ENCODE measurements at regions not wholly inside any gene's neighbourhood (a gene's known extent, or its start where the extent isn't known, plus 50 kb on each side); places are given as distances from the start of the nearest gene placed in this dataset.

DNA sequence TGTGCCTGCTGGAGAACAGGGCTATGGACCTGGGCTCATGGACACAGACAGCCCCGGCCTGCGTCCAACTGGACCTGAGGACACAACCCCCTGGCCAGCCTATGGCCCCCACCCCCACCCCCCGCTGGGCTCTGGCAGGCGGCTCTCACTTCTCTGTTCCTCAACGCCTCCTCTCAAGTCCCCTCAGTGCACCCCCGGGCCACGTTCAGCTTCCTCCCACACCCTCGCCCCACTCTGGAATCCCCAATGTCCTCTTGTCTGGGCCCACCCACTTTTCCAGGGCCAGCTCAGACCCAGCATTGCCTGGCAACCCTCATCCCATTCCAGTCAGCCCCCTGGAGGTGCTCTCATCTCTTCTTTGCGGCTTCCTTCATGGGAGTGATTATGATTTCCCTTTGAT, 130.2 kb upstream of the SPACA7 start:
- DNase-seq (ENCODE audit: low spot score) = no peak

DNA sequence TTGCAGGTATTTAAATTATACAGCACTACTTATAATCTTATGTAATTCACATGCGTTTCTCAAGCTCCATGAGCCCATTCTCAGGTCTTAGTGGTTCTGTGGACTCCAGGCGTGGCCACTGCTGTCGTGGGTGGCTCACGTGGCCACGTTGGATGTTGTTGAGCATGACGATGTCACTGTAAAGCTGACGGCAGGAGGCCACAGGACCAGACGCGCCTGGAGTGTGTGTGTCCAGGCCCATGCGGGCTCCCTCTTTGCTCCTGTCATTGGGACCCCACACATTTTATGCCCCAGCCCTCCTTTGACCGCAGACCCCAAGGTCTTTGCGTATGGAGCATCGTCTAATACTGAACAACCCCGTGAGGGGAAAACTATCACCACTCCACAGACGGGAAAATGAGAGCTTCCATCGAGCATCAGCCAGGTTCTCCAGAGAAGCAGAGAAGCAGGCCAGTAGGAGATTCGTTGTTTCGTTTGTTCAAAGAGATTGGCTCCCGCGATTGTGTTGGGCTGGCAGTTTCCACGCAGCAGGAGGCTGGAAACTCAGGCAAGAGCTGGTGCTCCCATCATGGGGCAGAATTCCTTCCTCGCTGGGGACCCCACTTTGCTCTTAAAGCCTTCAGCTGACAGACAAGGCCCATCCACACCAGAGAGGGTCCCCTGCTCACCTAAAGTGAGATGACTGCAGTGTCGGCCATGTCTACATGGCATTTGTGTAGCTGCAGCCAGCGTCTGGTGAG, 129.3 kb upstream of the SPACA7 start:
- no peak for DNase-seq (ENCODE audit: low spot score)

DNA sequence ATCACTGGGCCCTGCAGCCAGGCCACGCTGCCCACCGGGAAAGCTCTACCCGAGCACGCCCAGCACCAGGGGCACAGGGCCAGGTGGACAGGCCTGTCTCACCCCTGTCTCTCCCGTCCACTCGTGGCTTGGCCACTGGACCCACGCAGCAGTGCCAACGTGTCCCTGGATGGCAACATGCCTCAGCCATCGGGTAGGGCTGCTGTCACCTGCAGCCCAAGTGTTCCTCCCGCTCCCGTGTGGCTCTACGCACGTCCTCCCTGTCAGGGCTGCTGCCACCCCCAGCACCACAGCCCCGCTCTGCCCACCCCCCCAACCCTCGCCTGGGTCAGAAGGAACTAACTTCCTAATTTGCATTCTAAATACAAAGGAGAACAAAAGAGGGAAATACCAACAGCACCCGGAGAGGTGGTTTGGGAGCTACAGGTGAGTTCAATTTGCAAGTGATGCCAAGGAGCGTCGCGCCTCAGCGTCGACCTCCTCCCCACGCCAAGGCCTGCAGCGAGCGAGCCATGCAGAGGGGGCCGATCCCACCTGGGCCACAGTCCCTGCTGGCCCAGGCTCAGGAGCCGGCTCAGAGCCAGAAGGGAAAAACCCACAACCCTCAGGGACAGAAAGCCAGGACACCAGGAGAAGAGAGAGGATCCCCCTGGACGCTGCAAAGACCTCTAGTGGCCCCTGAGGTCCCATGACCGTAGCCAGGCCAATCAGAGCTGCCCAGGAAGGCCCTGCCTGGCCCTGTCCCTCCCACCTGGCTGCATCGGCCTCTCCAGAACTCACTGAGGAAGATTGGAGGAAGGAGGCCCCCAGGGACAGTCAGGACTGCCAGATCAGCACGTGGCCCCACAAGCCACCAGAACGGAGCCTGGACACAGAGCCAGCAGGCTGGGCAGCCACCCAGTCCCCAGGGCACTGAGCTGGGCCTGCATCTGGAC, 128.4 kb upstream of the SPACA7 start:
- DNase-seq (ENCODE audit: low spot score) = no peak

DNA sequence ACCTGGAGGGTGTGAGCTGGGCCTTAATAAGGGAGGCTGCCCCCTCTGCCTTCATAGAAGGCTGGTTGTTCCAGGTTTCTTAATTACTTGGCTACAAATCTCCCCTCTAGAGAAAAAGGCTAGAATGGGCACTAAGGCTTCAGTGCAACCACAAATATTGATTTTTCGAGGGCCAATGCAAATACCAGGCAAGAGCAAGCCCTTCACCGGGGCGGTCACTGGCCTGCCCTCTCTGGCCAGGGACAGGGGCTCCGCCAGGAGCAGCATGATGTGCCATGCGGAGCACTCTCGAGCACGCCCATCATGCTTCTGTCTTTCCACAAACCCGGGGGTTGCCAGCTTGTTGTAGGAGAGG, 127.8 kb upstream of the SPACA7 start:
- no peak for DNase-seq (ENCODE audit: low spot score)

DNA sequence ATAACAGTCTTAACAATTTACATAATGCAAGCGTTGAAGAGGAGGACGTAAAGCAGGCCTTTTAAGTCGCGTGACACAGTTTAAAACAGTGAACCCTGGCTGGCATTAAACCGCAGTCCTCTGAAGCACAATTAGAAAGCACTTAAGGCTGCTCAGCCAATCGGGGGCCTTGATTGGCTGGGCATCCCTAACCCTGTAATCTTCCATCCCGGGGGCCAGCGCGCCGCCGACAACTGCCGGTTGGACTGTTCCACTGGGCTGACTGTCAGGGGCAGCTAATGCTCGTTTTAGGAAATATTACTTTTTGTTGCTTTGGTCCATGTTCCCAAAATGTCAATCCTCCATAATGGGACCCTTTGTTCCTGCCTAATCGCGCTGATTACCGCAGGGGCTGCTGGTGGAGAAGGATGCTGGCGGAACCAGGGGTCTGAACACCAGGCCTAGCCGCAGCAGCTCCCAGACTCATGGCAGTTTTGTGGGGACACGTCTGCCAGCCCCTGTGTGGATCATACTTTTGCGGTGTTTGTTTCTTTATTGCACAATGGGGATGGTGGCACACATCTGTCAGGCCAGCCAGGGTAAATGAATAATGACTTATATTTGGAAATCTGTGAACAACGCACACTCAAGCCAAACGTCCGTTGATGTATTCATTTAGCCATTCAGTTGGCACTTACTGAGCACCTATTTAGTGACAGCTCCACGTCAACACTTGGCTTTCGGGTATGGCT, 127.1 kb upstream of the SPACA7 start:
- DNase-seq (ENCODE audit: low spot score) = no peak

DNA sequence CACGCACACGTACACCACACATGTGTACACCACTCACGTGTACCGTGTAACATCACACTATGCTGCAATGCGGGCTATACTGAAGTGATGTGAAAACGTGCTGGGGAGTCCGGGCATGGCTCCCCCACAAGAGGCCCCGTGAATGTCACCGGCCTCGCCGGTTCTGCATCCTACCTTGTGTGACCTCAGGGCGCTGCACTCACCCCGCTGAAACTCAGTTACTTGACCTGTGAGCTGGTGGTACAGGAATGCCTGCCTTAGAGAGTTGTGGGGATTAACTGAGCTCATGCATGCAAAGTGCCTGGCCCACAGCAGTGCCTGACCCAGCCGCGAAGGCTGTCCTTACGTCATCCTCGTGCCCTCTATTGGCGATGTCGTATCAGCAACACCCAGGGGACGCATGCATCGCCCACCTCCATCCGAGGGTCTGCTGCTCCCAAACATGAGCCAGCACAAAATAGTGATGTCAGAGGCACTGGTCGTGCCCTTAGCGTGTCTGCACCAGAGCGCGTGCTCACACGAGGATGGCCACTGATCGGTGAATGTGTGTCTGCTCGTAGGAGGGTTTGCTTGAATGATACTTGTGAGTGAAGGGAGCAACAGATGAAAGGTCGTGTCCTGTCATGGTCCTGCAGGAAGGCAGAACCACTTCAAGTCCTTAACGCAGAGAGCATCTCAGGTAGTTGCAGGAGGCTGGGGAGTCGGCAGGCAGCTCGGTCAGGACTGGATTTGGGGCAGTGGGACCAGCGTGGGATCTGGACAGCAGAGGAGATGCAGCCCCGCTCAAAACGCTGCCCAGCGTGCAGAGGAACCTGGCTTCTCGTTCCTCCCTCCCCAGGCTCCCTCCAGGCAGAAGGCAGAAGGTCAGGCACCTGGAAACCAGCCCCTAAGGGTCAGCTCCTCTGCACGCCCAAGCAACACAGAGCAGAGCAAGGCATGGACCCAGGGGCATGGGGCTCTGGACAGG, 126.2 kb upstream of the SPACA7 start:
- DNase-seq (ENCODE audit: low spot score) = no peak

DNA sequence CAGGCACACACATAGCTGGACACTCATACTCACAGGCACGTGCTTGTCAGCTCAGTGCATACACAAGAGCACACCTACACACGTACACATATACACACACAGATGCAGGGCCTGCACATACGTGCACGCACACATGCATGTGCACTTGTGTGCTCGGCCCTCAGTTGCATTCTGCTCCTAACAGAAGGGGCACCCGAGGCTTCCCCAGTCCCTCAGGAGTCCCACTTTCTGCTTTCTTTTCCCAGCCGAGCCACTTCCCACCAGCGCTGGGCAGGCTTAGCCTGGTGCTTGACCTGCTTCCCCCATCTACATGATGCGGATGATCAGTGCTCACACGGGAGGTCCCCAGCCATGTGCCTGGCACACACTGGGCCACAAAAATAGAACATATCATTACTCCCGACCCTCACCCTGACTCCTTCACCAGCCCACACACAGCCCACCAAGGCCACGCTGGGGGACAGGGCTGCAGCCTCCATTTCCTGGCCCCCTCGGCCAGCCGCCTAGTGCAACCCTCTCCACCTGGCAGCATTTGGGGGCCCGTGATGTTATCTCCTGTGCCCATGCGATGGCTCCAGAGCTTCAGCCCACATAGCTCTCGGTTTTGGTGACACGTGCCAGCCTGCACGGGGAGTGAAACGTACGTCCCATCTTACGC, 125.2 kb upstream of the SPACA7 start:
- no peak for DNase-seq (ENCODE audit: low spot score)

DNA sequence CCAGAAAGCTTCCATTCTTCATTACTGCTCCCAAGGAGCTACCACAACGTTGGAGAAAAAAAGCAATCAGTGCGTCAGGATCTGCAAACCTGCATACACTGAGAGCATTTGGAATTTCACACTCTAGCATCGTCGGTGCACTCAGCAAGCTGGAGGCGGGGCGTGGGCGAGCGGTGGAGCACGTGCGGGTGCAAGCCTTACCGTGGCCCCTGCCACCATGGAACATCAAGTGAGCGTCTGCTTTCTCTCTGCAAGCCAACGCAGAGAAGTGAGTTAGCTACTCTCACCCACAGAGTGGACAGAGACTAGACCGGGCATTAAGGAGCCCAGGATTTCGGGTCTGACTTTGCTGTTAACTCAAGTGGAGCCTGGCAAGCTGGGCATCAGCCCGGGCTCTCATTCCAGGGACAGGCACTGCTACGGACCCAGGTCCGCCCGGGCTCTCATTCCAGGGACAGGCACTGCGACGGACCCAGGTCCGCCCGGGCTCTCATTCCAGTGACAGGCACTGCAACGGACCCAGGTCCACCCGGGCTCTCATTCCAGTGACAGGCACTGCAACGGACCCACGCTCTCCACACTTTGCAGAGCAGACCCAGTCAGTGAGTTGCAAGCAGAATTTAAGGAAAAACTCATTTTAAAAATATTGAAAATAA, 124.1 kb upstream of the SPACA7 start:
- DNase-seq (ENCODE audit: low spot score) = no peak

DNA sequence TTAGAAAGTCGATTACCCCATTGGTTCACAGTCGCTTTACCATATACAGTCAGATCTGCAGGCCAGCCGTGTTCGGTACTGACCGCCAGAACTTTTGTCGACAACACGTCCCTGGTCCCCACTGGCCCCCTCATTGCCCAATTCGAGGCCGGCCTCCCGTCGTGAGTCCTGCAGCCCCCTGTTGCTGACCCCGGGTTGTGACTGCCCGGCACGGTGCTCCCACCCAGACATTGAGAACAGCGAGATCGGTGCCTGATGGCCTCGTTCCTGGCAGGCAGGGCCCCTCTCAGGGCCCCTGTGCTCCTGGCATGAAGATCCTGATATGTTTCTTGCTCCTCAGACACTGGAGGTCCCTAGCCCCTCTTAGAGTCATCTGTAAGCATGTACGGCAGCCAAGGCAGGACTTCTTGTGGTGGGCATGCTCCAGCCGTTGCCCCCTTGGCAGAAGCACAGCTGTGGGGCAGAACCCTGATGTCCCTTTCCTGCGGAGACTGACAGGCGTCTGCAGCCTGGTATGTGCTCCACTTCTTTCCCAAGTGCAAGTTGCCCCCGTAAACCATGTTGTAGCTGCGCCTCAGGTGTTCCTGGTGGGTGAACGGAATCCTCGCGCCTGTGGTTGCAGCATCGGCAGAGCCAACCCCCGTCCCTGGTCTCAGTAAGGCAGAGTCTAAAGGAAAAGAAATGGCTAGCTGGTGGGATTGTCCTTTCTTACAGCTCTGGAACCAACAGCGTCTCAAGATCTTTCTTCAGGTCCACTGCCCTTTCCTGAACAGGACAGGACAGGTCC, 123.2 kb upstream of the SPACA7 start:
- DNase-seq (ENCODE audit: low spot score) = no peak

DNA sequence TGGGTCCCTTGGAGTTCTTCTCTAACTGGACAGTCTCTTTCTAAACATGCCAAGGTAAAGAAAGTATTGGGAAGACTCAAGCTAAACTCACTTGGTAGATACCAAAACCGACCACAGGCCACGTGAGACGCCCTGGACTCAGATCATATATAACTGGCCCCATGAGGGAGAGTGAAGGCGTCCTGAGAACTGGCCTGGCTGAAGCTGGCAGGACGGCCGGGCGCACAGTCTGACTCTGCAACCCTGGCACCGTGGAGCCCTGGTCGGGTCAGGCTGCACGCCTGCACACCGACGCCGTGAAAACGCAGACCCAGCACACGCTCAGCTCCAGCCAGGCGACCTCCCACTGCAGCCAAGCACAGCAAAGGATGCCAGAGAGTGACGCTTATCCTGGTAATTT, 122.5 kb upstream of the SPACA7 start:
- no peak for DNase-seq (ENCODE audit: low spot score)

DNA sequence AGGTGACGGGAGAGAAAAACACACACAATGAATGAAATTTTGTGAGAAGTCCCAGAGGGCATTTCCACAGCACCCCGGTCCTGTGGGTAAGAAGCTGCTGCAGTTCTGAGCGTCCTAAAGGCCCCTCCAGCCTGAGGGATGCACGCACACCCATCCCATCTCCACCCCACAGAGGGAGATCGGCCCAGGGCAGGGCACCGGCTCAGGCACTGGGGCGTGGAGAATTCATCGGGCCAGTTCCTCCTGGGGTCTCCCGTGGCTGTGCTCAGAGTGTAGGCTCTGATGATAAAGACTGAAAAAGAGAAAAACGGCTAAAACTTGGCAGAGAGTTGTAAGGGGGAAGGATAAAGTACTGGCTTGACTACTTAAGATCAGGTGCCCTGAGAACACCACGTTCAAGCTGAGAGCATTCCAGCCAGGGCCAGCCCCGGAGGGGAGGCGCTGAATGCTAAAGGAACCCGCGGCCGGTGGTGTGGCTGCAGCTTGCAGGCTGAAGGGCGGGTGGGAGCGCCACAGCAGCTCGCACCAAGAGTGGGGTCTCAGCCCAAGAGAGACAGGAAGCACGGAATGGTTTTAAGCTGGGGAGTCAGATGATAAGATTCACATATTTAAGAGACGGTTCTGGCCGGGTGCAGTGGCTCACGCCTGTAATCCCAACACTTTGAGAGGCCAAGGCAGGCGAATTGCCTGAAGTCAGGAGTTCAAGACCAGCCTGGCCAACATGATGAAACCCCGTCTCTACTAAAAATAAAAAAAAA, 121.9 kb upstream of the SPACA7 start:
- DNase-seq (ENCODE audit: low spot score) = no peak

DNA sequence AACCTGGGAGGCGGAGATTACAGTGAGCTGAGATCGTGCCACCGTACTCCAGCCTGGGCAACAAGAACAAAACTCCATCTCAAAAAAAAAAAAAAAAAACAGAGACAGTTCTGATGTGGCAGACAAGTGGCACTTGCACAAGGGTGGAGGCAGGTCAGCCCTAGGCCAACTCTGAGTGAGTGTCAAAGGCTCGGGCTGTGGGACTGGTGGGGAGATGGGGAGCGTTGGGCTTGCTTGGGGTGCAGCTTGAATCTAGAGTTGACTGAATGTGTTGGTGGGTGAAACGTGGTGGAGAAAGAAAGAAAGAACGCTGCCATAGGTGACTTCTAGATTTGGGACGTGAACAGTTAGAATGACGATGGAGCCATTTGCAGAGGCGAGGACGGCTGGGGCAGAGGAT, 121.3 kb upstream of the SPACA7 start:
- no peak for DNase-seq (ENCODE audit: low spot score)

DNA sequence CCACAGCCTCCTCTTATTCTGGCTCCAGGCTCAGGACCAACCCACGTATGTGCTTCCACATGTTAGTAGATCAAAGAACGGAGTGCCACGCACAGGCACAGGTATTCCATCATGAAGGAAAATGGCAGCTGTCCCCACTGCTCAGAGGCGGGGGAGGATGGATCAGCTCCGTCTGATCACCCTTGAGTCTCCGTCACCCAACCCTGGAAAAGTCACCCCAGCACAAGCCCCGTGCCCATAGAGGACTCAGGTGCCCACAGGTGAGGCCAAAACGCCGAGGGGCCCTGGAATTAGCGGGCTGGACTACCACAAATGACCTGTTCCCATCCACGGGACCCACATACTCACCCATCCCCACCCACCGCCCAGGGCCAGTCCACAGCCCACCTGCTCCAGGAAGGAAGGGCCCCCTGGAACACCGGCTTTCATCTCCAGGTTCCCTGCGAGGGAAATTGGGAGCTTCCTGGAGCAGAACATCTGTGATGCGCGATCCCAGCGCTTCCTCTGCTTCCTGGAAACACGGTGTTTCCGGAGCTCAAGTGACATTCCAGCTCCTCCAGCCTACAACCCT, 120.5 kb upstream of the SPACA7 start:
- DNase-seq (ENCODE audit: low spot score) = no peak

DNA sequence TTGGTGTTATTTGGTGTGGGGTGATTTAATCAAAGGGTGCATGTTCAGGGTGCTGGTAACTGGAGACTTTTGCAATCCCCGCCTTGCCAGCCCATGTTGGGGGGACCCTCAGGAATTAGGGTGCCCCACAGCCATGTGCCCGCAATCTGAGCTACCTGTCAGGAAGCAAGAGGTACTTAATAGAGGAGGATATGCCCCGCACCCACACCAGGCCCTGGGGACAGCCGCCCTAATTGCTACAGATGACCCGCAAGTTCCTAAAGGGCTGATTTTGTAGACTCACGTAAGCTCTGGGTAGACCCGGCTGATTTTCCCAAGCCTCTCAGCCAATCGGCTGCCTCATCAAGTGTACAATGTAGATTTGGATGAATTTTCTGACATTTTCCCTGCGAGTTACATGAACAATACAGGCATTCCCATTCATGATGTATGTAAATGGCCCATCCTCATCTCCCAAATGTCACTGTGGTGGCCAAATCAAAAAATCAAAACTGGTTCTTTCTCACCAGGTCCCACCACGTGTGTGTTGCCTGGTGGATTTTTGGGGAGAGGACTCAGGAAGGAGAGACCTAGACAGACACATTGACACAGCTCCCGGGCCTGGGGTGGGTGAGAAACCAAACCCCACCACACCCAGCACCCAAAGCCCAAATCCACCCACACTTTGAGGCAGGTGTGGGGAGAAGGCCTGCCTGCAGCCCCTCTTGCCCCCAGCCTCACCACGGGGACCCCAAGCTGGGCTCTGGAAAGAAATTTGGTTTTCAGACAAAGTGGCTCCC, 119.2 kb upstream of the SPACA7 start:
- no peak for DNase-seq (ENCODE audit: low spot score)

DNA sequence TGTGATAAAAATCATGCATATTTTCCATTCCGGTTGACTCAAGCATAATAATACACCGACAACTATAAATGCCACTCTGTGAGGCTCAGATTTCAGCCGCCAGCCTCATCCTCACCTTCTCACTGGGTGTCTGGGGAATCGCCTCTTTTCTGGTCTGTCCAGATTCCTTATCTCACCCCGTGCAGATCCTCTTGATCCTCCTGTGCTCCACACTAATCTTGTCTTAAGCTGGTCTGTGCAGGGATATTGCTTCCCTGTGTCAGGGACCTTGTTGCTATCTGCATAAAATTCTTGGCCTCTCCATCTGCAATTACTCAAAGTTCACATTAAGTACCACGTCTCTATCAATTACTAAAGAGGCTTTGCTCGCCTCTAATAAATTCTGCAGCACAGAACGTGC, 116.6 kb upstream of the SPACA7 start:
- DNase-seq (ENCODE audit: low spot score) = no peak

DNA sequence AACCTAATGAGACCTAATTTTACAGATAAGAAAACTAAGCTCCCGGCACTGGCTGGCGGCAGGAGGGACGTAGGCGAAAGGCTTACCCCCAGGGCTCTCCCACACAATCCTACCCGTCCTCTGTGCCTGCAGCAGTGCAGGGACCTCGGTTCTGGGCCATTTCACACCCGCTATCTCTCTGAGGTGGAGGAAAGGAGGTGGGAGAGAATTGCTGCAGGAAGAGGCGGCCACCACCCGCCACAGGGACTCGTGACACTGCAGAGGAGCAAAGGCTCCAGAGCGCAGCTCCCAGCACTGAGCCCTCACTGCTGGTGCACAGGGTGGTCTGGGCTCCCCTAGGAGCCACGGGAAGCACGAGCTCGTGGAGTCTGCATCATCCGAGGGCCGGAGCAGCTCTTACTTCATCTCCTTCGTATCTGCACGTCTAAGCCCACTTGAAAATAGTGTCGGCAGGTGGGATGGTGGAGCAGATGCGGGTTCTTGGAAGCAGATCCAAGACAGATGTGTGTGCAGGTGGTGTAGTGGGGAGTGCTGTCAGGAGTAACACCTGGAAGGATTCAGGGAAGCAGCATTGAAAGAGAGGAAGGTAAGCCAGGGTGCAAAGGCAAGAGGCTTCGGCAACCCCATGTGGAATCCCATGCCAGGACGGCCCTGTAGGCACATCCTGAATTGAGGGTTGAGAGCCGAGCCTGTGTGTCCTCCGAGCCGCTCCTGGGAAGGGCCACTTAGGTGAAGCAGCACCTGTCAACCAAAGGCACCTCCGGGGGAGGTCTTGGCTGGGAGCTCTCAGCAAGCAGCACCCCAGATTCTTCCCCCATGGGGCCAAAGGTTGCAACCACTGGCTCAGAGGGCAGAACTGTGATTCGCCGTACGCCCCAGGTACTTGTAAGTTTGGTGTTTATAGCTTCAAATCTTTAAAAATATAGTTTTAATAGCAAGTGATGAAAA, 115.8 kb upstream of the SPACA7 start:
- DNase-seq (ENCODE audit: low spot score) = no peak

DNA sequence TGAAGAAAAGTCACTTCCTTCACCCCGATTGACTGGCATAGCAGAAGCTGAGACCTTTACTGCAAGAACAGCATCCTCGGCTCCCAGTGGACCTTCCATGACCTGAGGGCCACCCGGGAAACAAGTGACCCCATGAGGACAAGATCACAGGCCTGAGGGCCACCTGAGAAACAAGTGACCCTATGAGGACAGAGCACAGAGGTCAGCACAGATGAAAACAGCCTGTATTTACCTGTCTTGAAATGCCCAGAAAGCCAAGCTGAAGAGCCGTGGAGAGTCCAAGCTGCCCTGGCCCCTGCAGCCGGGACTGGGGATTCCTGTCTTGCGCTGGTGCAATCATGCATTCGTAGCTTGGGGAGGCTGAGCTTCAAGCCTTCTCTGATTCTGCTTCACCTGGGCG, 114.2 kb upstream of the SPACA7 start:
- no peak for DNase-seq (ENCODE audit: low spot score)
